GM18507 (cell line): ENCODE measurements at regions not wholly inside any gene's neighbourhood (a gene's known extent, or its start where the extent isn't known, plus 50 kb on each side); places are given as distances from the start of the nearest gene placed in this dataset.

Experiments
- DNase-seq: peaks from one replicate; pipeline ENCODE4 v3.0.0; 2011; ENCODE audit warnings: low read depth; ENCODE audit not compliant: insufficient read length; ENCODE audit errors: extremely low spot score
- FAIRE-seq: peaks from 2 replicates; lab custom pipeline; 2011; peaks lifted over from hg19 to GRCh38; lab: Jason Lieb, UNC

- no peak for FAIRE-seq
- DNase-seq: no peak
These were observed 515.0 kb upstream of the FAT1 start for GRCh38 chr4:187238646-187239045.

GRCh38 chr4:187251896-187252295 lies 528.2 kb upstream of the FAT1 start:
- DNase-seq: no peak
- FAIRE-seq: no peak

- FAIRE-seq: no peak
- DNase-seq: no peak
These were observed 533.2 kb upstream of the FAT1 start for GRCh38 chr4:187256897-187257296.

GRCh38 chr4:187258651-187259401 lies 535.2 kb upstream of the FAT1 start:
- DNase-seq (no peak), FAIRE-seq (no peak)

- FAIRE-seq (no peak), DNase-seq (no peak)
These were observed 545.3 kb upstream of the FAT1 start for GRCh38 chr4:187268940-187269339.

GRCh38 chr4:187270154-187270553 lies 546.5 kb upstream of the FAT1 start:
- no peak for FAIRE-seq

GRCh38 chr4:187271848-187272247 lies 548.2 kb upstream of the FAT1 start:
- FAIRE-seq (no peak), DNase-seq (no peak)

More at GRCh38 chr4:187270154-187270553, 546.5 kb upstream of the FAT1 start:
- no peak for DNase-seq

- DNase-seq: no peak
- no peak for FAIRE-seq
These were observed 550.5 kb upstream of the FAT1 start for GRCh38 chr4:187274153-187274552.

- DNase-seq: no peak
- FAIRE-seq: no peak
These were observed 553.2 kb upstream of the FAT1 start for GRCh38 chr4:187276736-187277408.

GRCh38 chr4:187283201-187283955 lies 559.7 kb upstream of the FAT1 start:
- FAIRE-seq: no peak
- no peak for DNase-seq

GRCh38 chr4:187286525-187286924 lies 562.9 kb upstream of the FAT1 start:
- DNase-seq (no peak), FAIRE-seq (no peak)

- DNase-seq (no peak), FAIRE-seq (no peak)
These were observed 565.7 kb upstream of the FAT1 start for GRCh38 chr4:187289371-187289770.

GRCh38 chr4:187294861-187295260 lies 571.2 kb upstream of the FAT1 start:
- no peak for DNase-seq
- no peak for FAIRE-seq

GRCh38 chr4:187301923-187302322 lies 578.3 kb upstream of the FAT1 start:
- no peak for DNase-seq
- FAIRE-seq: no peak

- FAIRE-seq (no peak), DNase-seq (no peak)
These were observed 578.9 kb upstream of the FAT1 start for GRCh38 chr4:187302457-187303150.

- FAIRE-seq: no peak
- DNase-seq: no peak
These were observed 580.5 kb upstream of the FAT1 start for GRCh38 chr4:187304133-187304532.

- DNase-seq: no peak
- no peak for FAIRE-seq
These were observed 583.5 kb upstream of the FAT1 start for GRCh38 chr4:187307131-187307530.

- FAIRE-seq: no peak
- DNase-seq: no peak
These were observed 585.8 kb upstream of the FAT1 start for GRCh38 chr4:187309456-187309855.

- no peak for FAIRE-seq
- no peak for DNase-seq
These were observed 588.6 kb upstream of the FAT1 start for GRCh38 chr4:187312299-187312698.

- FAIRE-seq (no peak), DNase-seq (no peak)
These were observed 594.1 kb upstream of the FAT1 start for GRCh38 chr4:187317799-187318198.
